GM23248 (cell line): ENCODE measurements at regions not wholly inside any gene's neighbourhood (a gene's known extent, or its start where the extent isn't known, plus 50 kb on each side); places are given as distances from the start of the nearest gene placed in this dataset.

Experiments used
- EZH2 ChIP-seq: fragments of 200-600 bp; sonication (generic); IDR thresholded peaks from 2 replicates; pipeline ENCODE4 v1.6.1; 2018; ENCODE audit warnings: antibody characterized with exemption, mild to moderate bottlenecking; ENCODE audit not compliant: insufficient read depth, poor library complexity, severe bottlenecking
- EZH2phosphoT487 ChIP-seq: fragments of 200-600 bp; sonication (generic); IDR thresholded peaks from 2 replicates; pipeline ENCODE4 v1.6.1; 2018; ENCODE audit warnings: antibody characterized with exemption, moderate library complexity, mild to moderate bottlenecking, low read depth; ENCODE audit not compliant: insufficient read depth

- no peak for TF ChIP-seq EZH2
- no peak for TF ChIP-seq EZH2phosphoT487
These were observed 422.1 kb downstream of the PAX1 start for GRCh38 chr20:22127587-22127986.
